Osteocyte (in vitro differentiated cells): ENCODE measurements at regions not wholly inside any gene's neighbourhood (a gene's known extent, or its start where the extent isn't known, plus 50 kb on each side); places are given as distances from the start of the nearest gene placed in this dataset.
"Not testable (repeated sequence)": the region's sequence is repeated elsewhere in the genome, so short reads cannot be mapped to it uniquely, and the experiment has no call there.

ENCODE experiments used
- DNase-seq: peaks from one replicate; pipeline ENCODE4 v3.0.0; 2021; ENCODE audit warnings: mixed read lengths; ENCODE audit not compliant: unreplicated experiment; ENCODE audit errors: extremely low spot score
- H3K27ac Mint-ChIP-seq: one replicate; pipeline ENCODE4 v1.8.0; 2021; ENCODE audit warnings: mild to moderate bottlenecking, mixed read lengths; ENCODE audit not compliant: unreplicated experiment
- H3K27me3 Mint-ChIP-seq: one replicate; pipeline ENCODE4 v1.8.0; 2021; ENCODE audit warnings: mixed read lengths; ENCODE audit not compliant: unreplicated experiment
- H3K36me3 Mint-ChIP-seq: one replicate; pipeline ENCODE4 v1.8.0; 2021; ENCODE audit warnings: mixed read lengths; ENCODE audit not compliant: unreplicated experiment
- H3K4me1 Mint-ChIP-seq: one replicate; pipeline ENCODE4 v1.8.0; 2021; ENCODE audit warnings: mixed read lengths; ENCODE audit not compliant: unreplicated experiment
- H3K4me3 Mint-ChIP-seq: one replicate; pipeline ENCODE4 v1.8.0; 2021; ENCODE audit warnings: mild to moderate bottlenecking, moderate library complexity, mixed read lengths; ENCODE audit not compliant: unreplicated experiment
- H3K9me3 Mint-ChIP-seq: one replicate; pipeline ENCODE4 v1.8.0; 2021; ENCODE audit warnings: mixed read lengths; ENCODE audit not compliant: unreplicated experiment
- TF ChIP-seq, protein P1 (sequence below): fragments of 200-600 bp; sonication (generic); IDR thresholded peaks from 2 replicates; pipeline ENCODE4 v1.5.0; 2021; ENCODE audit warnings: antibody characterized with exemption, mild to moderate bottlenecking, moderate library complexity

DNA sequence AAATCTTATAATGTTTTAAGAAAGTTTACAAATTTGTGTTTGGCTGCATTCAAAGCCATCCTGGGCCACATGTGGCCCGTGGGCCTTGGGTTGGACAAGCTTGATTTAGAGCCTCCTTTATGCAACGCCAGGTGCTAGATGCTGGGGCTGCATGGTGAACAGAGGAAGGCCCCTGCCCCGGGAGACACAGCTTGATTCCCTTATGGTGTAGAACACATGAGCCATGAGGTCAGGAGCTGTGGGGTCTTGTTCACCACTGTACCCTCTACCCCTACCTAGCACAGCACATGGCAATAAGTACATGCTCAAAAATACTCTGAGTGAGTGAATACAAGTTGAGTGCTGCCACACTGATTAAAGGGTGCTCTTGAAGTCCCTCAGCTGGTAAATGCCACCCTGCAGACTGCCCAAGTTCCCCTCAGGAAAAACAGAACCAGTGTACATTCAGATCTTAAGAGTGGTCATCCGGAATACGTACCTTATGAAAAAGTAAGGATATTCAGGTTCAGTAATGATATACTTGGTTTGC lies 71.9 kb downstream of the ARRDC3 start:
- Mint-ChIP-seq H3K4me1 (peaks cover 43% of the 10 kb centered on the region), H3K9me3 (no peaks in the 10 kb centered on the region), H3K27ac (peak overlapping the region; percentile 93), H3K27me3 (no peaks in the 10 kb centered on the region), H3K36me3 (no peaks in the 10 kb centered on the region), H3K4me3 (no peak overlapping the region)
- TF ChIP-seq, protein P1, sequence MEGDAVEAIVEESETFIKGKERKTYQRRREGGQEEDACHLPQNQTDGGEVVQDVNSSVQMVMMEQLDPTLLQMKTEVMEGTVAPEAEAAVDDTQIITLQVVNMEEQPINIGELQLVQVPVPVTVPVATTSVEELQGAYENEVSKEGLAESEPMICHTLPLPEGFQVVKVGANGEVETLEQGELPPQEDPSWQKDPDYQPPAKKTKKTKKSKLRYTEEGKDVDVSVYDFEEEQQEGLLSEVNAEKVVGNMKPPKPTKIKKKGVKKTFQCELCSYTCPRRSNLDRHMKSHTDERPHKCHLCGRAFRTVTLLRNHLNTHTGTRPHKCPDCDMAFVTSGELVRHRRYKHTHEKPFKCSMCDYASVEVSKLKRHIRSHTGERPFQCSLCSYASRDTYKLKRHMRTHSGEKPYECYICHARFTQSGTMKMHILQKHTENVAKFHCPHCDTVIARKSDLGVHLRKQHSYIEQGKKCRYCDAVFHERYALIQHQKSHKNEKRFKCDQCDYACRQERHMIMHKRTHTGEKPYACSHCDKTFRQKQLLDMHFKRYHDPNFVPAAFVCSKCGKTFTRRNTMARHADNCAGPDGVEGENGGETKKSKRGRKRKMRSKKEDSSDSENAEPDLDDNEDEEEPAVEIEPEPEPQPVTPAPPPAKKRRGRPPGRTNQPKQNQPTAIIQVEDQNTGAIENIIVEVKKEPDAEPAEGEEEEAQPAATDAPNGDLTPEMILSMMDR, result no peak
- no peak for DNase-seq

DNA sequence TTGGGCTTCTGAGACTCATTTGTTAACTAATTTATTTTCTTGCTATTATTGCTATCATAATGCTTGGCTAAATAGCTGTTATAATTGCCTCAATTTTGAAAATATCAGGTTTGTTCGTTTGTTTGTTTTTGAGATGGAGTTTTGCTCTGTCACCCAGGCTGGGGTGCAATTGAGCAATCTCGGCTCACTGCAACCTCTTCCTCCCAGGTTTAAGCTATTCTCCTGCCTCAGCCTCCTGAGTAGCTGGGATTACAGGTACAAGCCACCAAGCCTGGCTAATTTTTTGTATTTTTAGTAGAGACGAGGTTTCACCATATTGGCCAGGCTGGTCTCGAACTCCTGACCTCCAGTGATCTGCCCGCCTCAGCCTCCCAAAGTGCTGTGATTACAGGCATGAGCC lies 75.0 kb downstream of the ARRDC3 start:
- not testable (repeated sequence) for H3K27ac Mint-ChIP-seq, H3K4me3 Mint-ChIP-seq, H3K9me3 Mint-ChIP-seq, H3K27me3 Mint-ChIP-seq, DNase-seq, H3K36me3 Mint-ChIP-seq
- peaks cover 33% of the 10 kb centered on the region for H3K4me1 Mint-ChIP-seq

DNA sequence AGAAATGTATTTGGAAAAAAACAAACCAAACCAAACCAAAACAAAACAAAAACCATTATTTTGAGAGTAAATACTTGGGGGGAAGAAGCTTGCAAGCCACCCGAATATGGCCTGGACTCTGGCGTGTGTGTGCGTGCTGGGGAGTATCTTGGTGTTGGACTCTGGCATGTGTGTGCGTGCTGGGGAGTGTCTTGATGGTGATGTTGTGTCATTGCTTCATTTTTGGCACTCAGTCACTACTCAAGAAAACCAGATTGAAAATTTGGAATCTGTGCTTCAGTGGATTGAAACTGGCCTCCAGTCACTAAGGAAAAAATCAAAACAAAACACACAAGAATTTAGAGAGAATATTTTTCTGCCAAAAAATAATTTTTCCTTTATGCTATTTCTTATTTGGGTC lies 76.1 kb downstream of the ARRDC3 start:
- H3K36me3 Mint-ChIP-seq, result no peaks in the 10 kb centered on the region
- no peak for DNase-seq

DNA sequence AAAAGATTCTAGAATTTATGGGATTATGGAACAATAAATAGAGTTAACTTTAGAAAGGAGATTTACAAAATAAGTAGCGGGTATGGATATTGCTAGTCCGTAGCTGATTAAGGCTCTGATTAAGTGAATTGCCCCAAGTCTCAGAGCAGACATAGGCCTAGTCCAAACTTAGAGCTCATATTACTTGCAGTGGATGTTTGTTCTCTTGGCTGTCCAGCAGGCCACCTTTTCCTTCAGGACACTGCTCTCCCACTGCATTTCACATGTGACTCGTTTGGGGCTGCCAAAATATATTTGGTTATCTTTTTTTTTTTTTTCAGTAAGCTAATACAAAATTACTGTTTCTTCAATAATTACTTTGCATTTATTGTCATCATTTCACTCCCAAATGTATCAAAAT lies 76.6 kb downstream of the ARRDC3 start:
- Mint-ChIP-seq H3K4me3 (no peak overlapping the region), H3K27me3 (peaks cover 4% of the 10 kb centered on the region), H3K27ac (no peak overlapping the region), H3K9me3 (no peaks in the 10 kb centered on the region), H3K4me1 (peaks cover 16% of the 10 kb centered on the region), H3K36me3 (no peaks in the 10 kb centered on the region)
- no peak for DNase-seq
- TF ChIP-seq, protein P1, result no peak

More for the DNA sequence above, 76.1 kb downstream of the ARRDC3 start:
- Mint-ChIP-seq H3K27ac (peak overlapping the region; percentile 16), H3K9me3 (no peaks in the 10 kb centered on the region), H3K4me3 (no peak overlapping the region), H3K27me3 (peaks cover 4% of the 10 kb centered on the region), H3K4me1 (peaks cover 22% of the 10 kb centered on the region)
- TF ChIP-seq, protein P1, result no peak

DNA sequence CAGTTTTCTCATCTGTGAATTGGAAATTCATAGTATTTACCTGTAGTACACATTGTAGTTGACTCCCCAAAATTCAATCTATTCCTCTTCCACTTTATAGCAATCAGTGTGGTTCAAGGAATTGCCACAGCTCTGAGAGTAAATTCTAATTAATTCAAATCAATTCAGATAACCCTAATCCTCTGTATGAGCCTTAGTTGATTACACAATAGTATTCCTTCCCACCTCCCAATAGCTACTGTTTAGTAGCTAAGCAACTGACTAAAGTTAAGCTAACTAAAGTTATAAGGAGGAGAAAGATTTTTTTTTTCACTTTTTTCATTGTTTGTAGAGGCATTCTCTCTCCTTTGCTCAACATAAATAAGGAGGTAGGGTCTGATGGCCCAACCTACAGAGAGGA lies 77.5 kb downstream of the ARRDC3 start:
- Mint-ChIP-seq H3K9me3 (no peaks in the 10 kb centered on the region), H3K4me3 (no peak overlapping the region), H3K27me3 (peaks cover 4% of the 10 kb centered on the region), H3K27ac (no peak overlapping the region), H3K4me1 (peaks cover 9% of the 10 kb centered on the region), H3K36me3 (no peaks in the 10 kb centered on the region)
- DNase-seq, result no peak
- TF ChIP-seq, protein P1, result no peak

DNA sequence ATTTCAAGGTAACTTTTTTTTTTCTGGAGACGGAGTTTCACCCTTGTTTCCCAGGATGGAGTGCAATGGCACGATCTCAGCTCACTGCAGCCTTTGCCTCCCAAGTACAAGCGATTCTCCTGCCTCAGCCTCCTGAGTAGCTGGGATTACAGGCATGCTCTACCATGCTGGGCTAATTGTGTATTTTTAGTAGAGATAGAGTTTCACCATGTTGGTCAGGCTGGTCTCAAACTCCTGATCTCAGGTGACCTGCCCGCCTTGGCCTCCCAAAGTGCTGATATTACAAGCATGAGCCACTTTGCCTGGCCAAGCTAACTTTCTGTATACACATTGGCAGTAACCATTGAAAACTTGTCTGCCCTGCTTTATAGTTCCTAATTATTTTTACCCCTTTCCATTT lies 79.1 kb downstream of the ARRDC3 start:
- not testable (repeated sequence) for H3K36me3 Mint-ChIP-seq, H3K27ac Mint-ChIP-seq

More for the DNA sequence above, 79.1 kb downstream of the ARRDC3 start:
- DNase-seq, H3K4me3 Mint-ChIP-seq, H3K27me3 Mint-ChIP-seq, H3K9me3 Mint-ChIP-seq, H3K4me1 Mint-ChIP-seq: not testable (repeated sequence)
